Choroid plexus epithelial cell (primary cell): ENCODE measurements at regions not wholly inside any gene's neighbourhood (a gene's known extent, or its start where the extent isn't known, plus 50 kb on each side); places are given as distances from the start of the nearest gene placed in this dataset.

Source experiments
- DNase-seq: peaks from one replicate; pipeline ENCODE4 v3.0.0-alpha.2; 2010; ENCODE audit warnings: low read depth
- H3K4me3 ChIP-seq: 2 replicates; pipeline ENCODE4 v1.5.1; 2011; ENCODE audit warnings: low read depth, mild to moderate bottlenecking, control low read depth, low read length, moderate library complexity
- TF ChIP-seq, protein P1 (sequence below): conservative IDR thresholded peaks from 2 replicates; pipeline ENCODE4 v1.5.1; 2011; ENCODE audit warnings: low read depth, mild to moderate bottlenecking, control low read depth, inconsistent platforms, low read length, moderate library complexity

DNA sequence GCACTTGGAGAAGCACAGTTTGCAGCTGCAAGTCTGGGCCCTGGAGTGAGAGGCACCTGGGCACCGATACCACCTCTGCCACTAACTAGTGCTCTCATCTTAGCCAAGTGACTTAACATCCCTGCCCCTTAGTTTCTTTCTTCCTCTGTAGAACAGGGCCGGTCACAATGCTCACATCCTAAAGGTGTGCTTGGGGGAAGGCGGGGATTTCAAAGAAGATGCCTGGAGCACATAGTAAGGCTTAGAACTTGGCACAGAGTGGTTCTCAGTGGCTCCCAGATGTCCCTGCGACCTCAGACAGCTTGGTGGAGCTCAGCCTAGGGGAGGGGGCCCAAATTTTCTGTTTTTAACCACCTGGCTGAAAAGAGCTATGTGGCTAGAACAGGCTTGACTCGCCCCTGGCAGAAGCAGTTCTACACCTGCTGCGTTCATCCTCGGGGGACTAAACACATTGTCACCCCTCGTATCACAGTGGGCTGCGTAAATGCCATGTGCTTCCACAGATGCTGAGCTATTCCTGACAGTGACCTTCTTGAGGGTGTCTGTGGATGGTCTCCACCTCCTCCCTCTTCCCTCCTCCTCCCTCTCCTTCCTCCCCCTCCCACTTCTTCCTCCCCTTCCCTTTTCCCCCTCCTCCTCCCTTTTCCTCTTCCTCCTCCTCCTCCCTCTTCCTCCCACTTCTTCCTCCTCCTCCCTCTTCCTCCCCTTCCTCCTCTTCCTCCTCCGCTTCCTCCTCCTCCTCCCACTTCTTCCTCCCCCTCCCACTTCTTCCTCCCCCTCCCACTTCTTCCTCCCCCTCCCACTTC lies 112.1 kb downstream of the PHETA1 start:
- no peak for DNase-seq
- no peak overlapping the region for H3K4me3 ChIP-seq
- TF ChIP-seq, protein P1, sequence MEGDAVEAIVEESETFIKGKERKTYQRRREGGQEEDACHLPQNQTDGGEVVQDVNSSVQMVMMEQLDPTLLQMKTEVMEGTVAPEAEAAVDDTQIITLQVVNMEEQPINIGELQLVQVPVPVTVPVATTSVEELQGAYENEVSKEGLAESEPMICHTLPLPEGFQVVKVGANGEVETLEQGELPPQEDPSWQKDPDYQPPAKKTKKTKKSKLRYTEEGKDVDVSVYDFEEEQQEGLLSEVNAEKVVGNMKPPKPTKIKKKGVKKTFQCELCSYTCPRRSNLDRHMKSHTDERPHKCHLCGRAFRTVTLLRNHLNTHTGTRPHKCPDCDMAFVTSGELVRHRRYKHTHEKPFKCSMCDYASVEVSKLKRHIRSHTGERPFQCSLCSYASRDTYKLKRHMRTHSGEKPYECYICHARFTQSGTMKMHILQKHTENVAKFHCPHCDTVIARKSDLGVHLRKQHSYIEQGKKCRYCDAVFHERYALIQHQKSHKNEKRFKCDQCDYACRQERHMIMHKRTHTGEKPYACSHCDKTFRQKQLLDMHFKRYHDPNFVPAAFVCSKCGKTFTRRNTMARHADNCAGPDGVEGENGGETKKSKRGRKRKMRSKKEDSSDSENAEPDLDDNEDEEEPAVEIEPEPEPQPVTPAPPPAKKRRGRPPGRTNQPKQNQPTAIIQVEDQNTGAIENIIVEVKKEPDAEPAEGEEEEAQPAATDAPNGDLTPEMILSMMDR = no peak

DNA sequence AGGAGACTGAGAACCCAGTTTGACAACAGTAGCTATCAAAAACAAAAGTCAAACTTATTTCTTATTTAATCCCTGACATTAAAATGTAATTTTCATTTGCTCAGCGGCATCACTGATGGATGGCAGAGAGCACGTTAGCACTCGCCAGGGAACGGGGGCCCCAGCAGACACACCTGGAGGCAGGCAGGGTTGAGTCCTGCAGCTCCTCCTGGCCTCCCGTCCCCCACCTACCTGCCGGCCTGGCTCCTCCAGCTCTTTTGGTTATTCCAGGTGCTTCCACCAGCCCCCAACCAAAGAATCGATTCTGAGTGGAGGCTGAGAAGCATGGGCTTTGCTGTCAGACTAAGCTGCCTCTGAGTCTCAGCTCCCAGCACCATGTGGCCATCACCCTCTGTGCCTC lies 113.6 kb downstream of the PHETA1 start:
- no peak overlapping the region for H3K4me3 ChIP-seq
- TF ChIP-seq, protein P1 = no peak
- no peak for DNase-seq

DNA sequence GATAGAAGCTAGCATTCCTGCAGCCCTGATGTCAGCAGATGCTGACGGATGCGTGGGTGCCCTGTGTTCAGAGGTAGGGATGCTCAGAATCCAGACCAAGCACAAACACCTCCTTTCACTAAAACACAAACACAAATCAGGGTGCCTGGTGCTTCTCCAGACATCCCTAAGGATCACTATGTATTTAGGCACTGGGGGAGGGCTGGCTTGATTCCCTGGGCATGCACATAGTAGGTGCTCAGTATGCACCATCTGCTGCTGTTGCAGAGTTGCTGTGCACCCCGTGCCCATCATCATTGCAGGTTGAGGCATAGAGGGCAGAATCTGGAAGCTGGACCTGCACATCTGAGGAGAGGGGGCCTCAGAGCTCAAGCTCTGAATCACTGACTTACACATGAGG lies 114.8 kb downstream of the PHETA1 start:
- TF ChIP-seq, protein P1 = no peak
- no peak overlapping the region for H3K4me3 ChIP-seq
- DNase-seq = no peak

DNA sequence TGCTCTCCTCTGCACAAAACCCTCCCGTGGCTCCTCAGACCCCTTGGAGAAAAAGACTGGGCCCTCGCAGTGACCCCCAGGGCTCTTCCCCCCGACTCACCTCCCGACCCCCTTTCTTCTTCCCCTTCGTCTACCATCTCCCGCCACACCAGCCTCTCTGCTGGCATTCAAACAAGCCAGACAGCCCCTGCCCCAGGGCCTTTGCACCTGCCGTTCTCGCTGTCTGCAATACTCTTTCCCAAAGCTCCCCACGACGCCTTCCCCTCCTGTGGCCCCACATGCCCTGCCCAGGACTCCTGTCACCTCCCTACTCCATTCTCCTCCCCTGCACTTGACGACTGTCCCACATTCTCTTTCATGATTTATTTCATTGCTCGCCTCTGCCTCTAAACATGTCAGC lies 115.7 kb downstream of the PHETA1 start:
- H3K4me3 ChIP-seq = no peak overlapping the region
- no peak for DNase-seq
- TF ChIP-seq, protein P1 = no peak

DNA sequence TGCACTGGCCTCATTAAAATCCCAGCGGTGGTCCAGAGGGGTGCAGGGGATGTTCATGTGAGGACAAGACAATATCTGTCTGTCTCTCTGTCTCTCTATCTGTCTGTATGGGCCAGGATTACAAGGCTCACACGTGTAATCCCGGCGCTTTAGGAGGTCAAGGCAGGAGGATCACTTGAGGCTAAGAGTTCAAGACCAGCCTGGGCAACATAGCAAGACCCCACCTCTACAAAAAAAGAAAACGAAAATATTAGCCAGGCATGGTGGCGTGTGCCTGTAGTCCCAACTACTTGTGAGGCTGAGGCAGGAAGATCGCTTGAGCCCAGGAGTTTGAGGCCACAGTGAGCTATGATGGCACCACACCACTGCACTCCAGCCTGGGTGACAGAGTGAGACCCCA lies 117.1 kb downstream of the PHETA1 start:
- TF ChIP-seq, protein P1 = no peak
- DNase-seq = no peak
- H3K4me3 ChIP-seq = no peak overlapping the region

DNA sequence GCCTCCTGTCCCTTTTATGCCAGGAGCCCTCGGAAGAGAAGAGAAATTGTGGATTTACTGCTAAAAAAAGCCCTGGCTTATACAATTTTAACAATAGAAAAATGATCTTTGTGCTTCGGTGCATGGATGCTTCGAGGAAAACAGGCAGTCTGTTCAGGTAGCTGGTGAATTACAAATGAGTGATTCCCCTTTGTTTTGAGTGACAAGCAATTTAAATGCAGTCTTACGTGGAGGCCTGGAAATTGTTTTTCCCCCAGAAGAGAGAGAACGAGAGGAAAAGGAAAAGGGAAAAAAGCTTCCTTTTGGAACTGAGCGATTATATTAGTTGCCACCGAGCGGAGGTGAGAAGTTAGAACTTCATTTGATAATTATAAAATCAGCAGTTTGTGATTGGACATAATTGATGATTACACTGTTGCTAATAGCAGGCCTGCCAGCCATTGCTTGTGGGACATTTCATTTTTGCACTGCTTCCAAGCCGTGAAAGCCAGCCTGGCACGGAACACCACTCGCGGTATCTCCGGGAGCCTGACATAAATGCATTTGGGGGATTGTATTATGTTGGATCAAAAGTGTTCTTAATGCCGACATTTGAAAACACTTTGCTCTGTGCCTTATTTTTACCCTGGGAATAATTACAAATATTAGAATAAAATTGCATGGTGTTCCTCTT lies 117.7 kb downstream of the PHETA1 start:
- H3K4me3 ChIP-seq = no peak overlapping the region
- TF ChIP-seq, protein P1 = no peak
- DNase-seq = no peak

DNA sequence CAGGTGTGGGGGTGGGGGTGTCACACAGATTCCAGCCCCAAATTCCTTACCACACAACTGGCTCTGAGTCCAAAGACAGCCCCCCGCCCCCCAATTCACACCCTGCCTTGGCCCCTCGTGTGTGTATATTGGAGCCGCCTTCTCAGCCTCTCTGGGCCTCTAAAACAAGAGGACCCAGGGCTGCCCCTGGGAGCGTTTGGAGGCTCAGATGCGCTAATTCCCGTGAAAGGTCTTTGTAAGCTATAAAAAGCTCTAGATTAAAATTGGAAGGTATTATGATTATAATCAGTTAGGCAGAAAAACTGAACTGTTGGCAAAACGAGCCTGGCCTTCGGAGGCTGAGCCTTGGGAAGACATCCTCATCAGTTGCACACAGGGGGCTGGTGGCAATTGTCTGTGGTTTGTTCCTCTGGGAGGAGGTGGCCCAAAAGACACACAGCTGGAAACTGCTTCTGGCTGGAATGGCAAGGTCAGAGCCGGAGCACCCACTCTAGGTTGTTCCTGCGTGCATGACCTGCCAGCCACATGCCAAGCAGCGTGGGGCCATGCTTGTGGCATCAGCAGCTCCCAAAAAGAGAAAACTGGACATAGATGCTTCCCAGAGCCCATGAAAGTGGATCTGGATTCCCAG lies 118.5 kb downstream of the PHETA1 start:
- TF ChIP-seq, protein P1 = no peak
- H3K4me3 ChIP-seq = no peak overlapping the region
- no peak for DNase-seq
